ENCODE measurements at regions not wholly inside any gene's neighbourhood (a gene's known extent, or its start where the extent isn't known, plus 50 kb on each side); places are given as distances from the start of the nearest gene placed in this dataset.
"Not testable (repeated sequence)": the region's sequence is repeated elsewhere in the genome, so short reads cannot be mapped to it uniquely, and the experiment has no call there.

DNA sequence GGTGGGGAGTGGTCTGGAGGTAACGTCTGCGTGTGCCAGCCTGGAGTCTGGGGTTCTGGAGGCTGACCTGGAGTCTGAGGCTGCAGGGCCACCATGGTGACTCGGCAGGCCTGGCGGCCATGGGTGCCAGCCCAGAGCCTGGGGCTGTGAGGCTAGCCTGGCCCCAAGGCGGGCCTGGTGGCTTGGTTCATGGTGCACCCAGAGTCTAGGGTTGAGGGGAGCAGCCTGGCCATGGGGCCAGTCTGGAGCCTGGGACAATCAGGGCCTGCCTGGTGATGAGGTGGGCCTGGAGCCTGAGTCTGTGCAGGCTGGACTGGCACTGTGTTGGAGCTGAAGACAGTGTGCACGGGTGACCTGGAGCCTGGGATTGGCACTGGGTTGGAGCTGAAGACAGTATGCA is 64.9 kb downstream of the CXorf49B start:
- H3K36me3 ChIP-seq (replicated peaks in 1 of 2; ENCODE audit: control insufficient read depth in 1 of 2, insufficient read depth in 2 of 2, low read length in 2 of 2): no peaks in the 10 kb centered on the region
- H3K36me3 Mint-ChIP-seq: no peaks in the 10 kb centered on the region
- H3K27me3 ChIP-seq (ENCODE audit: control insufficient read depth in 2 of 2, insufficient read depth in 2 of 2, low read length in 2 of 2): no peaks in the 10 kb centered on the region
- no peak for TF ChIP-seq CTCF (IDR thresholded peaks at IDR 0.05)
- H3K27me3 Mint-ChIP-seq (ENCODE audit: low read depth in 3 of 3): peaks cover 4 to 17% (median 7%) of the 10 kb centered on the region in 3 donors
- no peak overlapping the region for H3K9ac ChIP-seq (ENCODE audit: insufficient read depth, low read length, poor library complexity, severe bottlenecking)
- H3K79me2 ChIP-seq (ENCODE audit: insufficient read depth, low read length): no peaks in the 10 kb centered on the region
- WGBS (ENCODE audit: insufficient coverage): 100% methylated on average over 2 of the region's 6 CpGs
- no peak overlapping the region for H3K4me2 ChIP-seq (replicated peaks; ENCODE audit: extremely low read depth, low read length, poor library complexity, severe bottlenecking)
- H4K20me1 ChIP-seq (ENCODE audit: insufficient read depth, low read length): no peaks in the 10 kb centered on the region
- intact Hi-C loops (cut with micrococcal nuclease): no loop called here
- no peak overlapping the region for H3K27ac ChIP-seq (ENCODE audit: low read depth in 1 of 2, low read length in 2 of 2)
- H3K9me3 ChIP-seq (replicated peaks in 1 of 2; ENCODE audit: control insufficient read depth in 1 of 2, insufficient read depth in 1 of 2, low read length in 2 of 2): no peaks in the 10 kb centered on the region
- no peak overlapping the region for H2AFZ ChIP-seq (ENCODE audit: insufficient read depth, low read depth, low read length, poor library complexity, severe bottlenecking)
- no peaks in the 10 kb centered on the region for H3K4me1 Mint-ChIP-seq
- no peak overlapping the region for H3K4me3 ChIP-seq (replicated peaks in 1 of 3; ENCODE audit: low read depth in 2 of 3, low read length in 3 of 3)
- no peak for DNase-seq
- H3K4me1 ChIP-seq (ENCODE audit: control insufficient read depth in 1 of 2, insufficient read depth in 2 of 2, low read length in 2 of 2): no peaks in the 10 kb centered on the region
- H3K27ac Mint-ChIP-seq: peak overlapping the region in 1 of 7 donors; percentile 50
- H3K4me3 Mint-ChIP-seq: no peak overlapping the region
- H3K9me3 Mint-ChIP-seq: peaks cover under 1 to 9% (median 6%) of the 10 kb centered on the region in 7 donors

GRCh38 chrX:71838092-71838491 is 72.6 kb upstream of the NHSL2 start:
- H3K27me3 ChIP-seq (ENCODE audit: control insufficient read depth in 2 of 2, insufficient read depth in 2 of 2, low read length in 2 of 2); H3K9ac ChIP-seq (ENCODE audit: insufficient read depth, low read length, poor library complexity, severe bottlenecking); H3K4me3 ChIP-seq (replicated peaks in 1 of 3; ENCODE audit: low read depth in 2 of 3, low read length in 3 of 3); H3K4me3 Mint-ChIP-seq; H3K4me1 Mint-ChIP-seq; H3K27ac ChIP-seq (ENCODE audit: low read depth in 1 of 2, low read length in 2 of 2); H3K79me2 ChIP-seq (ENCODE audit: insufficient read depth, low read length); H3K27ac Mint-ChIP-seq; H3K27me3 Mint-ChIP-seq (ENCODE audit: low read depth in 3 of 3); intact Hi-C loops (cut with micrococcal nuclease); H3K36me3 ChIP-seq (replicated peaks in 1 of 2; ENCODE audit: control insufficient read depth in 1 of 2, insufficient read depth in 2 of 2, low read length in 2 of 2); H4K20me1 ChIP-seq (ENCODE audit: insufficient read depth, low read length); H3K36me3 Mint-ChIP-seq; H3K4me2 ChIP-seq (replicated peaks; ENCODE audit: extremely low read depth, low read length, poor library complexity, severe bottlenecking); H3K9me3 ChIP-seq (replicated peaks in 1 of 2; ENCODE audit: control insufficient read depth in 1 of 2, insufficient read depth in 1 of 2, low read length in 2 of 2); DNase-seq; H2AFZ ChIP-seq (ENCODE audit: insufficient read depth, low read depth, low read length, poor library complexity, severe bottlenecking); H3K4me1 ChIP-seq (ENCODE audit: control insufficient read depth in 1 of 2, insufficient read depth in 2 of 2, low read length in 2 of 2): not testable (repeated sequence)
- peaks cover under 1 to 24% (median 14%) of the 10 kb centered on the region in 7 donors for H3K9me3 Mint-ChIP-seq
- no CpG with 5 or more reads among the region's 4 CpGs for WGBS (ENCODE audit: insufficient coverage)

All from CD14-positive monocyte (primary cell).